DMS114 treated with DMSO at 0.1 percent for 48 hours (cell line): ENCODE measurements at regions not wholly inside any gene's neighbourhood (a gene's known extent, or its start where the extent isn't known, plus 50 kb on each side); places are given as distances from the start of the nearest gene placed in this dataset.

Source experiments
- DNase-seq: peaks from one replicate; lab custom pipeline; 2025; ENCODE audit not compliant: unreplicated experiment; lab: John Stamatoyannopoulos, UW

DNA sequence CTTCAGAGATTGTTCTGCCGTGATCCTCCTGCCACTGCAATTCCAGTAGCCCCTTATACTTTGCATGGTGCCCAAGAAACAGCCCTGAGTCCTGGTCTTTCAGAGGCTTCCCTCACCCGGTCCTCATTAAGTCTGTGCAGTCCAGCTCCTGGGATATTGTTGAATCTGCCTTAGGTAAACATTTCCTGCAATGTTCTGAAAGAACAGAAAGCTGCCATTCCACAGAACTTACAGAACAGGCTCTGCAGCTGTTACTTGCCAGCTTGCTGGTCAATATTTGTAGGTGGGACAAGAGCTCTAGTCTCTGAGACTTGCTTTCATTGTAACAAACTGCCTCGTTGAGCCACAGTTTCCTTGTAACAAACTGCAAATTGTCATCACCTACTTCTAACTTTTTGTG lies 115.0 kb upstream of the KIF5B start:
- no peak for DNase-seq

DNA sequence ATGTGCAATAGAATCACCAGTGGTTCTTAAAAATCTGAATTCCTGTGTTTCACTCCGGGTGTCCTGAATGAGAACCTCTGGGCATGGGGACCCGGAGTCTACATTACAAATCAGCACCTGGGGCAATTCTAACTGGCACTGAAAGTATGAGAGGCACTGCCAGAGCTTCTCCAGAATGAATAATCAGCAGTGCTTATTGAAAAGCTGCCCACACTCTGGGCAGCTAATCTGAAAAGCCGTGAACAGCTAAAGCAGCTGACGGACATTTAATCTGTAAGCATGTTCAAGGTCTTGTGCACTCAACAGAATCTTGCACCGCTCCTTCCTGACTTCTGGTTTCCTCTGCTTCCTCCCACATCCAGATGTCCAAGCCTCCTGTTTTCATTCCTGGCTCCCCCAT lies 113.3 kb upstream of the KIF5B start:
- DNase-seq: no peak

DNA sequence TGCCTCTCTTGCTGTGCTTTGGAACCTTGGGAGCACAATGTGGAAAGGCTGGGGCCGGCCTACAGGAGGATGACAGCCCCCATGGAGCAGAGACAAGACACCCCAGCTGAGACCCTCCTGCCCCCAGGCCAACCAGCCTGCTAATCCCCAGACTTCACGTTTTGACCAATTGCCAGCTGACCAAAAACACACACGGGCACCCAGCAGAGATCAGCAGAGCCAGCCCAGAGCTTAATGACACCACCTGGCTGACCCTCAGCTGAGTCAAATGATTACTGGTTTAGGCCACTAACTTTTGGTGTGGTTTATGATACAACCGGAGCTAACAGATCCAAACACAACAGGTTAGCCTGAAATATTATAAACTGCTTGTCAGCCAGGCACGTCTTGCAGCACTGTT lies 111.2 kb upstream of the KIF5B start:
- DNase-seq: no peak

DNA sequence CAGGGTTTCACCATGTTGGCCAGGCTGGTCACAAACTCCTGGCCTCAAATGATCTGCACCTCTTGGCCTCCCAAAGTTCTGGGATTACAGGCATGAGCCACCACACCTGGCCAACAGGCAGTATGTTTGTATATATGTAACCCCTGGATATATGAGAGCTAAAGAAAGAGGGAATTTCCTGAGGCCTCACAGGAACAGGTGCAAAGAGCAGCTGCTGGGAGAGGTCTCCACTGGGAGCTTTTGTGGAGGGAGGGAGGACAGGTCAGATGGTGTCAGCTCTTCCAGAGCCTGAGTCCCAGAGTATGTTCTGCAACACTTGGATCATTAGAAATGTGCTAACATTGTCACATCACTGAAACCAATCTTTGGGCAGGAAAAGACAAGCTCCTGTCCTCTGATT lies 110.1 kb upstream of the KIF5B start:
- no peak for DNase-seq

DNA sequence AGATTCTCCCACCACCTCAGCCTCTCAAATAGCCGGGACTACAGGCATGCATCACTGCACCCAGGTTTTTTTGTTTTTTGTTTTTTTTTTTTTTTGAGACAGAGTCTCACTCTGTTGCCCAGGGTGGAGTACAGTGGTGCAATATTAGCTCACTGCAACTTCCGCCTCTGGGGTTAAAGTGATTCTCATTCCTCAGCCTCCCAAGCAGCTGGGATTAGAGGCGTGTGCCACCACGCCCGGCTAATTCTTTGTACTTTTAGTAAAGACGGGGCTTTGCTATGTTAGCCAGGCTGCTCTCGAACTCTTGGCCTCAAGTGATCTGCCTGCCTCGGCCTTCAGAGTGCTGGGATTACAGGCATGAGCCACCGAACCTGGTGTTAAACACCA lies 107.5 kb upstream of the KIF5B start:
- DNase-seq: no peak

DNA sequence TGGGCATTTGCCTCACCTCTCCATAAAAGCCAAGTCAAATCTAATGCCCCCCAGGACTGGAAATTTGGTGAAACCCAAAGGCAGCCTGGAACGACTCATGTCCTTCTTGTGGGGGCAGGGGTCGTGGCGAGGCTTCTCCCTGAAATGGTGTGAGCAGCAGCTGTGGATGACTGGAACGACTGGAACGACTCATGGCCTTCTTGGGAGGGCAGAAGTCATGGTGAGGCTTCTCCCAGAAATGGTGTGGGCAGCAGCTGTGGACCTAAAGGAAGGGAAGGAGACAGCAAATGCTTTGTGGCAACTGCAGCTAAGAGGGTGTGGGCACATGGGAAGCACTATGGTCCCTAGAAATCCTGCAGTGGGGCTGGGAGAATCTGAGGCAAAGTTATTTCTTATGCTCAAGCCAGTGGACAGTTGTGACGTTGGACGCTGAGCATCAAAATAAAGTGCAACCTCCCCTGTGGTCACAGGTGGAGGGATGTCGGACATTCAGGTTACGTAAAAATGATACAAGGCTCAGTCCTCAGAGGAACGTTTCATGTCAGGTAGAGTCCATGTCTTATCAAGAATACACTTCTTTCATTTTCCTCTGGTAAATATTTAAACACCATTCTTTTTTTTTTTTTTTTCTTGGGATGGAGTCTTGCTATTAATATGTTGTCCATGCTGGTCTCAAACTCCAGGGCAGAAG lies 107.0 kb upstream of the KIF5B start:
- no peak for DNase-seq

DNA sequence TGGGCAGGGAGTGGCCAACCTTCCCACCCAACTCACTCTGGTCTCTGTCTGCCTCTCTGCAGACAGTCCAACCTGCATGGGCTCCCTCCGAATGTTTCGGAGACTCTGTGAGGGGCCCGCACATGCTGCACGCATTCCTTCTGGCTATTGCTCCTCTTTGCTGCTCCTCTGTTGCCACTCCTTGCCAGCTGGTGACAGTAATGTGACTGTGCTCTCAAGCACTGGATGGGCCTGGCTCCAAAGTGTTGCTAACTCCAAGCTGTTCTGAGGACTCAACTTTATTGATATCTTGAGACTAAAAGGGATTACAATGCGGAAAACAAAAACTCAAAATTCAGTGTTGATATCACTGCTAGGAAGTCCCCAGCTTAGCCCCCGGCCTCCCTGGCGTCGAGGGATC lies 105.4 kb upstream of the KIF5B start:
- DNase-seq: no peak

DNA sequence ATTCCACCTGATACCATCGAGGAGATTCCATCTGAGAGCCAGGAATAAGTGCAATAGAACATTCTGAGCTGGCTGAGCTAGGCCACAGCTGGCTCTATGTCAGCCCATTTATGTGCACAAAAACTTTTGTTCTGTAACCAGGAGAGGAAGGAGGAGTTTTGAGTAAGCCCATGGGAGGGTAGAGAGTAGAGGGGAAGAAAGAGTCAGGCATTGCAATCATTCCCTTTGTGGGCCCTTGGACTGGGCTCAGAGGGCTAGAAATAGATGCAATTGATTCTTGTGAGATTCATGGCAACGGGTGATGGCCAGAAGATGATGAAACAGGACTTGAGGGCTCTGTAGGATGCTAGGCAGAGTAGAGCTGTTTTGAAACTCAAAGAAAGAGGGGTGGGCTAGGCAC lies 104.6 kb upstream of the KIF5B start:
- no peak for DNase-seq

DNA sequence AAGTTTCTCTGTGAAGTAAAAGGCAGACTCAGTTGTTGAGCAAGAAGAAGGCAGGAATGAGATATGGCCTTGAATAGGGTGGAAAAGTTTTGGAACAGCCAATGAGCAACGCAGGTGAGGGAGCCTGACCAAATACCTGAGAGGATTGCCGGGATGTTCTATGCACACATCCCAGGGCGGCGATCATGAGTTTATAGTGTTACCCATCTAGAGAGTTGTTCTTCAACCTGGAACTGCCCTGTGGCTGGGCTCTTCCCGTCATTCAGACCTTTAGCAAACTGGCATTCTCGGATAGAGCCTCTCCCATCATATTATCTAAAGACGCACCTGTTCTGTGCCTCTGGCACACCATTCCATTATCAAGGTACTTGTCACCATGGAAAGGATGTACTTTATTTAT lies 103.0 kb upstream of the KIF5B start:
- DNase-seq: no peak

DNA sequence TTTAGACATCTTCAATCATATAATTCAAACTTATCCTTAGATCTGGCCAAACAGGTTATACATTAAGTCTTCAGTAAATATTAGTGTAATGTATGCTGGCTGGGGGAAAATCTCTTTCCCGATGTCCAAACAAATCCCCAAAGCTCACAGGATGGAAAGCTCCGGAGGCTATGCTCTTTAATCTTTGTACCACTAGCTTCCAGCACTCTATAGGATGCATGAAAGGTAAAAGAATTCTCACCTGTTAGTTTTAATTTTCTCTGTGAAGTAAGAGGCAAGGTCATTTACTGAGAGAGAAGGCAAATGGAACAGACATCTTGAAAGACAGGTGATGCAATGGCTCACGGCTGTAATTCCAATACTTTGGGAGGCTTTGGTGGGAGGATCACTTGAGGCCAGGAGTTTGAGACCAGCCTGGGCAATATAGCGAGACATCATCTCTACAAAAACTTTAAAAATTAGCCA lies 99.8 kb upstream of the KIF5B start:
- no peak for DNase-seq

DNA sequence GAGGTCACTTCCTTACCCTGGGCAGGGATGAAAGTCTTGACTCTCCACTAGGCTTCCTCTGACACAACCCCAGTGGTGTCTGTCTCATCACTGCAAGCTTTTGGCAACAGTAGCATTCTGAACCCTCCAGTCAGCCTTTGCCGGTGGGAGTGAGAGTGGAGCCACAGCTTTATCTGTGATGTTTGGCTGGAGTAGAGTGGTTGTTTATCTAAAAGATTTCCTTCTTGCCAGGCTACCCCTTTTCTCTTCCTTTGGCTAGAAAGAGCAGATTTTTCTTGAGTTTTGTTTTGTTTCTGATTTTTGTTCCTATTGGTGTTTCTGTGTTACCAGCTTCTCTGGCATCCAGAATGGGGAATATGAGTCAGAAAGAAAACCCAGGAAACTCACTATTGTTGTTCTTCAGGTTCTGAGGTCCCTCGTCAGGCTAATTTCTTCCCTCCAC lies 98.9 kb upstream of the KIF5B start:
- DNase-seq: no peak

DNA sequence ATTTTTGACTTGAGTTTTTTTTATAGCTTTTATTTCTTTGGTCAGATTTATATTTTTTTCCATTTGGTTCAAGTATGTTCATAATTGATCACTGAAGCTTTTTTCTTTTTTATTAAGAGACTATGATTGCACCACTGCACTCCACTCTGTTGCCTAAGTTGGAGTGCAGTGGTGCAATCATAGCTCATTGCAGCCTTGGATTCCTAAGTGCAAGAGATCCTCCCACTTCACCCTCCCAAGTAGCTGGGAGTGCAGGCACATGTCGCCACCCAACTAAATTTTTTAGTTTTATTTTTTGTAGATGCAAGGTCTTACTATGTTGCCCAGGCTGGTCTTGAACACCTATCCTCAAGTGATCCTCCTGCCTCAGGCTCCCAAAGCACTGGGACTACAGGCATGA lies 97.7 kb upstream of the KIF5B start:
- no peak for DNase-seq

DNA sequence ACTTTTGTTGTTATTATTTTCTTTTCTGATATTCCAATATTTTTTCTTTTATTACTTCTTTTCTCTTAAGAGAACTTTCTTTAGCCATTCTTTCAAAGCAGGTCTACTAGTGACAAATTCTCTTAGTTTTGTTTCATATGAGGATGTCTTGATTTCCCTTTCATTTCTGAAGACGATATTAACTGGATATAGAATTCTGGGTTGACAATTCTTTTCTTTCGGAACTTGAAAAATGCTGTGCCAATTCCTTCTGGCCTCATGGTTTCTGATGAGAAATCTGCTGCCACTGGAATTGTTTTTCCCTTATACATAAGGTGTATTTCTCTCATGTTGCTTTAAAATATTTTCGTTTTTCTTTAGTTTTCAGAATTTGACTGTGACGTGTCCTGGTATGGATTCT lies 97.0 kb upstream of the KIF5B start:
- no peak for DNase-seq

DNA sequence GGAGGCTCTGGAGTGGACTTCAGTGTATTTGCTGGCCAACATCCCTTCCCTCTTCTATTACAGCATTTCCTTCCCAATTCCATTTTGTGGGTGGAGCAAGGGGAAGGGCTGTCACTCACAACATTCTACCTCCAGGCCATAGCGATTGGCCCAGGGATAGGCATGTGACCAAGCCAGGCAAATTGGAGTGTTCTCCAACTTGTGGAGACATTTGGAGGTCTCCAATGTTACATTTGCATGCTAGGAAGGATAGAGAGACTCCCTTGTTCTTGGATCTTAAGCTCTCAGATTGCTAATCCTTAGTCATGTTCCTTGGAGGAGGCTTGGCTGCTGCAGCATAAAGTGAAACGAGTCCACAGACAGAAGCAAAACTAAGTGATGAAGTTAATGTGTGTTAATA lies 95.6 kb upstream of the KIF5B start:
- DNase-seq: no peak

DNA sequence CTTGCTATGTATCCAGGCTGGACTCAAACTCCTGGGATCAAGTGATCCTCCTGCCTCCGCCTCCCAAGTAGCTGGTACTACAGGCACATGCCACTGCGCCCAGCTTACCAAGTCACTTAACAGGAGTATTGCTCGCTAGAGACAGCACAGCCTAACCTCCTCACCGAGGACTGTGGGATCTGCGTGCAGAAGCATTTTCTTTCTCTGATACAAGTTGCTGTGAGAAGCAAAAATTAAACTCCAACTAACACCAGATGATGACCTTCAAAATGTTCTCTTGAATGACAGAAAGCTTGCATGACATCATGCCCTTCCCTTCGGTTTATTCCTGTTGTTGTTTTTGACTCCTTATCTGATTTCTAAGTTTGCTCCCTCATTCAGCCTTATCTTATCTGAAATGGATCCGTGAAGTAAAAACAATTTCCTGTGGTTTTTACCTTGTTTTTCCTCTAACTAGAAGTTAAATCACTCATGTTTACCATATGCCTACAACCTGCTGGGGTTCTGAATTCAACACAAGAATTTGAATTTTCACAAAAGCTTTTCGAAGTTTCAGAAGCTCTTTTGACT lies 94.4 kb upstream of the KIF5B start:
- DNase-seq: no peak

DNA sequence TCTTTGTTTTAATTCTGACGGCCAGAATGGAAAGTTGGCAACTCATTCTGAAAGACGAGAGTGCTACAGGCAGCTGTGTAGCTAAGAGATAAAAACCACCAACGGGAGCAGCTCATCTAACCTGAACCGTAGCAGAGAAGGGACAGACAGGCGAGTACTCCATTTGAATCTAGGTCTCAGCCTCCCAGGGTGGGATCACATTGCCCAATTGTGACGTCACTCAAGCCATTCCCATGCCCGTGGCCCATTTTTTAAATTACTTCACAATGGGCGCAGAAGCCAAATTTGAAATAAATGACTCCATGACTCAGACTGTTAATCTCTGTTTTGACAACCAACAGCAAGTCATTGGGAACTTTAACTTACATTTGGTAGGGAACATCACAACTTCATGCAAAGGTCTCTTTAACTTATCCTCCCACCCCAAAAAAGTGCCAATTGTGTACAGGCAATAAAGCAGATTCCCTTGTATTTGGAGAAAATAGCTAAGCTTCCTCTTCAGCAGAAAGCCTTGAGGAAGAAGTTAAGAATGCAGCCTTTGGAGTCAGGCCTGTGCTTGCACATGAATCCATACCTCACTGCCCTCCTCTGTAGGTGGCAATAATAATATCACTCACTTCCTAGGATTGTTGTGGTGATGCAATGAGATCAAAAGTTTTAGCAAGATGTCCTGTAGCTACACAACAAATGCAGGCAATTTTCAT lies 93.2 kb upstream of the KIF5B start:
- DNase-seq: no peak

DNA sequence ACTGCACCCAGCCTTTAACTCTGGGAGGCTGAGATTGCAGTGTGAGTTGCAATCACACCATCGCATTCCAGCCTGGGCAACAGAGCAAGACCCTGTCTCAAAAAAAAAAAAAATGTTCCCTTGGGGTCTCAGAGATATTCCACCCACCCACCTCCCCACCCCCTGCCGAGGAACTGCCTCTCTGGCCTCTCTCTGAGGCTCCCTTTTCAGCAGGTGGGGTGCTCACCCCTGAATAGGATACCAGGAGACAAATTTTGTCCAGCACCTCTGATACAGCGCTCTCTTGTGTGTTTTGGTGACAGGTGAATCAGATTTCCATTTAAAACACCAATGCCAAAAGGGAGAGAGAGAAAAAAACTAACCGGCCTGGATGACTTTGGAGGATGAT lies 92.6 kb upstream of the KIF5B start:
- DNase-seq: no peak

DNA sequence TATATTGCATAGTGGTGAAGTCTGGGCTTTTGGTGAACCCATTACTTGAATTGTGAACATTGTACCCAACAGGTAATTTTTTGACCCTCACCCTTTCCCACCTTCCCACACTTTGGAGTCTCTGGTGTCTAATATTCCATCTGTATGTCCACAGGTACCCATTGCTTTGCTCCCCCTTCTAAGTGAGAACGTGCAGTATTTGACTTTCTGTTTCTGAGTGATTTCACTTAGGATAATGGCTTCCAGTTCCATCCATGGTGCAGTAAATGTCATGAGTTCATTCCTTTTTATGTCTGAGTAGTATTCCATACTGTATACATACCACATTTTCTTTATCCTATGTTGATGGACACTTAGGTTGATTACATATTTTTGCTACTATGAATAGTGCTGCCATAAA lies 91.5 kb upstream of the KIF5B start:
- no peak for DNase-seq

DNA sequence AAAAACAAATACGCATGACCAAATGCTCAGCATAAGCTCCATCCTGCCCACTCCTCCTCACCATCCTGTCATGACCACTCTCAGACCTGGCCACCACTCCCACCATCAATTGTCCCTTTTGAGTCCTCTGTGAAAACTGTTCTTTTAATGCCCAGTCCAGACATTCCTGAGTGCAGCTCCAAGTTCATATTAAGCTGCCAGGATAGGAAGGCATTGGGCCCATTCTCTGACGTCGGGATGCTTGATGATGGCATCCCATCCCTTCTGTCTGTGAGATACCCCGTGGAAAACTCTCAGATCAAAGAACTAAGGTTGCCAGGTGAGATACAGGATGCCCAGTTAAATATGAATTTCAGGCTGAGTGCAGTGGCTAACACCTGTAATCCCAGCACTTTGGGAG lies 89.9 kb upstream of the KIF5B start:
- DNase-seq: no peak

DNA sequence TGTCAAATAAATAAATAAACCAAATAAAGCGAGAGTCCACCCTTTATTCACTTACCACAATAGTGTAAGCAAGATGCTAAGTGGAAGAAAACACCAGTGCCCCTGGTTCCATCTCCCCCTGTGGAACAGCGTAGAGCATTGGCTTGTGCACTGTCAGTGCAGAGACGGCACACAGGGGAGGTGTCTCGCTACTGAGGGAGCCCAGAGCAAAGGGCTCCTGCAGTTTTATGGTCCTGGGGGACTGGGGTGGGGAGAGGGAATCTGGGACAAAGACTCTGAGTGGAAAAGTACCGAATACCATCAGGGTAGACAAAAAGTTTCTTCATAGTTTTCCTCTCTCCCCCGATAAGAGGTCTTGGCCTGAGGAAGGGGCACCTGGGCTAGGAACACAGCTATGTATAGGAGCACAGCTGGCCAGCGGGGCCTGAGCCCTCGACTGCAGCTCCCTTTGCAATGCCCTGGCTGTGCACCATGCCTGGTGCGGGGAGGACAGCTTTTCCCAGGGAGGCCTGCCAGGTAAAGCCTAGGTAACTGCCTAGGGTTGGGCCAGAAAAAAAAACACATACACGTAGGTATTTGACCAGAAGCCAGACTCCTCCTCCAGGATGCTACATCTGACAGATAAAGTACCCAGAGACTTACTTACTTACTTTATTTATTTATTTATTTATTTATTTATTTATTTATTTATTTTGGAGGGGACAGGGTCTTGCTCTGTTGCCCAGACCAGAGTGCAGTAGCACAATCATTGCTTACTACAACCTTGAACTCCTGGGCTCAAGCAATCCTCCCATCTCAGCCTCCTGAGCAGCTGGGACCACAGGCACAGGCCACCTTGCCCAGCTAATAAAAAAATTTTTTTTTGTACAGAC lies 88.8 kb upstream of the KIF5B start:
- DNase-seq: no peak

DNA sequence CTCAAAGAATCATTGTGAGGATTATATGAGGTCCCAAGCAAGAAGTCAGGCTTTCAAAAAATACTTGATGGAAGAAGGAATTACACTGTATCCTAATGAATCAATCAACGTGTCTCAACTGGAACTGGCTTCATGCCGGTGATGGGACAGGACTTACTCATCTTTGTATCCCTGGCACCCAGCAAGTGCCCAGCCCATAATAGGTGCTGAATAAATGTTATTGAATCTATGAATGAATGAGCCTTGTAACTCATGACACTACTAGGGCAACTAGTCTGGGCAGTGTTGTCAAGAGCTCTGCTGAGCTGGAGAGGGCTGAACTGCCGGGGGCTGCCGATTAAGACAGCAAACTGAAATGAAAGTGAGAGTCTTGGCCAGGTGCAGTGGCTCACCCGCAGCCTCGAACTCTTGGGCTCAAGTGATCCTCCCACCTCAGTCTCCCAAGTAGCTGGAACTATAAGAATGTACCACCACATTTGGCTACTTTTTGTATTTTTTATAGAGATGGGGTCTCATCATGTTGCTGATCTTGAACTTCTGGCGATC lies 87.2 kb upstream of the KIF5B start:
- no peak for DNase-seq
